GM19395 (cell line): ENCODE measurements at regions not wholly inside any gene's neighbourhood (a gene's known extent, or its start where the extent isn't known, plus 50 kb on each side); places are given as distances from the start of the nearest gene placed in this dataset.

ENCODE experiments used
- ATAC-seq: cut with Tn5 transposase; IDR thresholded peaks from one replicate; pipeline ENCODE4 v1.9.1; 2021; ENCODE audit warnings: mild to moderate bottlenecking, moderate library complexity; ENCODE audit not compliant: unreplicated experiment

DNA sequence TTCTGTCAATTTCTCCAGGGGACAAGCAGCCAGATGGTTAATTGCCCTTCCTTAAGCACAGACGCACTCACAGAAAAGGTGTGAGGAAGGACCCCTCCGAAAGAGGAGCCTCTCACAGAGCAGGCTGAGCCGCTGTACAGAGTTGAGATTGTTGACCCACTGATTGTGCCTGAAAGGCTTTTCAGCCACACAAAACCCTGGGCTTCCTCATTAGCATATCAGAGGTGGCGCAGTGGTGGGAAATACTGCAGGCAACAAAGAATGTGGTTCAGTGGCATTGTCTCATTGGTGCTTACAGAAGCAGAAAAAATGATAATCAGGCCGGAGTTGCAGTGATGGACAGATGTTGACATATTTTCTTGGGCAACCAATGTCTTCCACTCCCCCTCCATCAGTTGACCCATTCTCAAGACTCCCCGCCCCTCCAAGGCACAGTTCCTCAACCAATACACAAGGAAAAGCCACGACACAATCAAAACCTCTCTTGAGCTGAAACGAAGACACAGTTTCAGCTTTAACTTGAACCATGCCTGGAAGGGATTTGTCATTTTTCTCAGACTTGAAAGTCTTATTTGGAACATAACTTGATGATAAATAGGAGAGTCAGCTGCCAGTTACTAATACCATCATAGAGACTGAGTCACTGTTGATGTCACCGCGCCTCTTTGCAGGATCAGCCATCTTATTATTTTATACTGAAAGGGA lies 53.1 kb downstream of the ATXN3L start:
- ATAC-seq, result no peak

GRCh38 chrX:13265549-13266132 lies 54.2 kb downstream of the ATXN3L start:
- no peak for ATAC-seq

DNA sequence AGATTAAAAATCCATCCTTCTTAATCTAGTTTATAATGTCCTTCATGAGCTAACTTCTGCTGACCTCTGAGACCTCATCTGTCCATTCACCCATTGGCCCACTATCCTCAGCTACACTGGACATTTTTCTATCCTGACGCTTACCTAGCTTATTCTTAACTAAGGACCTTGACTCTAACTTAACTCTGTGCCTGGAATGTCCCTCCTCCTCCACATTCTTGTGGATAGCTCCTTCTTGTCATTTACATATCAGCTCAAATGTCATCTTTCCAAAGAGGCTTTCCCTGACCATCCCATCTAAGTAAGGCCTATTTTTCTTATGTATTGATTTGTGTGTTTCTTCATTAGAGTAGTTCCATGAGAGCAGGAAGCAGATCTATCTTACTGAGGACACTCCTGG lies 54.7 kb downstream of the ATXN3L start:
- no peak for ATAC-seq

DNA sequence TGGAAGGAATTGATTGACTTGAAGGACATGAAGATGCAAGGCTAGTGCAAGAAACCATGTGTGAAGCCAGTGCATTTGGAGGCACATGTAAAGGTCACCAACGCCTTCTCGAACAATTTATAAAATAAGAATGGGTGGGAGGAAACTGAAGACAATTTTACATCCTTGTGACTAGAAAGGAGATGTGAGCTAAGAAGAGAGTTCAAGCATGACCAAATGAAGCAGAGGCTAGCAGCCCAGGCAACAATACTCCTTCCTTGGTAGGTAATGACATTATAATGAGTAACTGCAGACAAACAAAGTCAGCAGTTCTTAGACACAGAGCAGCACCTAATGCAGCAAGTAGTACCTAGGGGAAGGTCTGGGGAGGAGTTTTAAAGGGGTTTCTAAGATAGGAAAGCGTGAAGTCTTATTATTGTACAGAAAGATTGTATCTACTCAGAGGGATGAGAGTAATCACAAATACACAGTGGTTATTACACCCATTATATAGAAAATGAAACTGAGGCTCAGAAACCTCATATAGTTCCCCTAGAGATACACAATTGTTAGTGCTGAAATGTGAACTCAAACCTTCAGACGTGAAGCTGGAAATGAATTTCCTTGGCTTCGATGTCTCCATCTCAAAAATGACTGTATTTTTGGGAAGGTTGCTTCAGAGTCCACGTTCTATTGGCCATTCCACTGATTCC lies 56.1 kb downstream of the ATXN3L start:
- peak; percentile 85 for ATAC-seq

DNA sequence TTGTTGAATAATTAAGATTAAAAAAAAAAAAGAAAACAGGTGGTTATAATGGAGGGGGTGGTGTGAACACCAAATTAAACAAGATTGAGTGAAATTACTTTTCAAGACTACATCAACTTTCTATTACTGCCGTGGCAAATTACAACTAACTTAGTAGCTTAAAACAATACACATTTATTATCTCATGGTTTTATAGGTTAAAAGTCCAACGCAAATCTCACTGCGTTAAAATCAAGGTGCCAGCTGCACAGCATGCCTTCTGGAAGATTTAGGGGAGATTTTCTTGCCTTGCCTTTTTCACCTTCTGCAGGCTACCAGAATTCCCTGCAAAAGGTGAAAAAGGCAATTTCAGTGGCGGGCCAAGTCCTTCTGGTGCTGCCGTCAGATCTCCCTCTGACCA lies 58.5 kb downstream of the ATXN3L start:
- no peak for ATAC-seq

- ATAC-seq, result no peak
Measured at GRCh38 chrX:13260598-13260997, 59.3 kb downstream of the ATXN3L start.

DNA sequence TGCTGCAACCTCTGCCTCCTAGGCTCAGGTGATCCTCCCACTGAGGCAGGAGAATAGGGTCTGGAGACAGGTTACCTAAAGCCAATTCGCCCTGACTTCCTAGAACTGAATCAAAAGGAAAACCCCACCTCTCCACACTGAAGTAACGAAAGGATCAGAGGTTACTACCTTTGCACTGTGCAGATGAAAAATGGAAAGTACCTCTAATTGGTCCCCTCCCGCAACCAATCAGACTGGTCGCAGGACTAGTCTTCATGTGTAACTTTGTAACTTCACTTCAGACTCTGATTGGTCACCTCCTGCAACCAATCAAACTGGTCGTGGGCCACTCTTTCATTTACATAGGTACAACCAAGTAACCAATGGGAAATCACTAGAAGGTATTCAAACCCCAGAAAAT lies 61.1 kb downstream of the ATXN3L start:
- no peak for ATAC-seq

DNA sequence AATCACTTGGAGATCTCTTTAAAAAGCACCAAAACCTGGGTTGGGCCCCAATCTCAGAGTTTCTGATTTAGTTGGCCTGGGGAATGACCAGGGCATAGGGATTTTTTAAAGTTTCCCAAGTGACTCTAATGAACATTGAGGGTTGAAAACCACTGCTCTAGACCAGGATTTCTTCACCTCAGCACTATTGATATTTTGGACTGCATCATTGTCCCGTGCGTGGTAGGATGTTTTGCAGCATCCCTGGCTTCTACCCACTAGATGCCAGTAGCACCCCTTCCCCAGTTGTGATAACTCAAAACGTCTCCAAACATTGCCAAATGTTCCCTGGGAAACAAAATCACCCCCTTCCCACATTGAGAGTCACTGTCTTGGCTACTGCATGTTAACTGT lies 61.8 kb downstream of the ATXN3L start:
- ATAC-seq, result no peak

- peak; percentile 54 for ATAC-seq
Measured at GRCh38 chrX:13257223-13258051, 62.4 kb downstream of the ATXN3L start.

- ATAC-seq, result no peak
Measured at GRCh38 chrX:13256603-13257002, 63.2 kb downstream of the ATXN3L start.

DNA sequence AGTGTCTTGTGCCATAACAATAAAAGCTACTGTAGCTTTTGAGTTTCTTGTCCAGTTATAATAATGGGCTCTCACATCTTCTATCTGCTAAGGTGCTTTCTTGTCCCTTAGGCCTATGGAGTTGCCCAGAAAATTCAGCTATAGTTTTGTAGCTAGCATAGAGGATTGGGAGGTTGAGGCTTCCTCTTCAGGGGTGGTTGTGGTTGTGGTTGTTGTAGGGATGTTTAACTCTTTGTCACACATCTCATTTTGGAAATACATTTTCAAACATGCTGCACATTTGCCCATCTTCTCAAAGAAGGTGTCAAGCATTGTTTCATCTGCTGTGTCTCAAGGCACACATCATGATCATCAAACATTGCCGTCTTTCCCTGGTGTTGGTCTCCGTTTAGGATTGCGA lies 65.0 kb downstream of the ATXN3L start:
- ATAC-seq, result no peak

GRCh38 chrX:13254076-13254785 lies 65.6 kb downstream of the ATXN3L start:
- peak; percentile 53 for ATAC-seq

GRCh38 chrX:13253223-13253622 lies 66.6 kb downstream of the ATXN3L start:
- no peak for ATAC-seq

DNA sequence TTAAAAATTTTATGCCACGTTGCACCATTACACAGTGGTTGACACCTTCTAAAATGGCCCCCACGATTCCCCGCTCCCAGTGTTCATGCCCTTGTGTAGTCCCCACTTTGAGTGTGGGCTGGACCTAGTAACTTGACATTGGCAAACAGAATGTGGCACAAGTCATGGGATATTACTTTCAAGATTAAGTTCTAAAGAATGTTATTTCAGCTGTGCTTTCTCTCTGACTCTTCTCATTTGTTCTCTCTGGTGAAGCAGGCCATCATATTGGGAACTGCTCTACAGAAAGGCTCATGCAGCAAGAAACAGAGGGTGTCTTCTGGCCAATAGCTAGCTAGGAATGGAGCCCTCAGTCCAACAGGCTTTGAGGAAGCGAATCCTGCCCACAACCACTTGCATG lies 67.1 kb downstream of the ATXN3L start:
- ATAC-seq, result no peak

DNA sequence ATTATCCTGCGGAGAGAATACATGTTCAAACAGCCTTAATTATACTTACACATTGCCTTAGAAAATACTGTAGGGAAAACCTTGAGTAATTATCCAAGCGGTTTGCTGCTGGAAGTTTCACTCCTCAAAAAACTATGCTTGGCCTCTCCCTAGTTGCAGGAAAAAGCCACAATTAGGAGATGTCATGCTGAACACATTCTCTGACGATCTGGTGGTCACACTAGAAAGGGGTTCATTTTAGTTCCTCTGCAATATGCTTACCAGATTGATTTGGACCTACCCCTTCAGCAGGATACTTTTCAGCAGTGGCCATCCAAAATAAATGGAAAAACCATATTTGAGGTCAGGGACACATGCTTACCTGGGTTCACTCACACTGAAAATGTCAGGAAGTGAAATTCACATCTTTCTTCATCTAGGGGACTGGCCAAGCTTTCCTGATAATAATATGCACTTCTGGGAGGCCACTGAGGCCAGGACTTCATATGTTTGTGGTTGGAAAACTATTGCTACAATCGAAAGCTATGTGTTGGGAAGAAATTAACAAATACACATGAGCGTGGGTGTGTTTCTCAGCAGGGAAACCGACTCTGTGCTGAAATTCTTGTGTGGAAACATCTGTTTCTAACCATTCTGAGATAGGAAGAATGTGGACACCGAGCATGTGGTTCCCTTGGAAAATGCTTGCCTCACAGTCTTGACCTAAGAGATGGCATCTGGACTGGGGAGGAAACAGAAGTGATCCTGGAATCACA lies 68.8 kb downstream of the ATXN3L start:
- ATAC-seq, result no peak

DNA sequence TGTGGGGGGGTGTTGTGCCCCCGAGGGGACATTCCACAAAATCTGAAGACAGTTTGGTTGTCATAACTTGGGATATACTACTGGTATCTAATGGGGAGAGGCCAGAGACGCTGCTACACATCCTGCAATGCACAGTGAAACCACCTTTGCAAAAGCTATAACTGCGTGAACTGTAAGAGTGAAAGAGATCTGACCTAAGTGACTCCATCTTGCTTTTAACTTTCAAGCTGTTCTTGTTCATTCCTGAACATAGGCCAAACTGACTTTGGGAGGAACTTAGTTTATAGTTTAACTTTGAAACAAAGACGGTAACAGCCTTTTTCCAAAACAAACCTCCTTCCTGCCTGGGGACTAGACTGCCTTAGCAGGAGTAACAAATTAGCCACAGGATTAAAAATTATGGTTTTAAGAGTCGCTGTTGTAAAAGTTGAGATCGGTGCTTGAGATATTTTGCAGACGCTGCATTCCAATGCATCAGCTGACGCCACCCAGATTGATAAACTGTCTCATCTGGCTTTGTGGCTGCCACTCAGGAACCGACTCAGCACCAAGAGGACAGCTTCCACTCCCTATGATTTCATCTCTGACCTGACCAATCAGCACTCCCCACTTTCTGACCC lies 70.9 kb downstream of the ATXN3L start:
- no peak for ATAC-seq

DNA sequence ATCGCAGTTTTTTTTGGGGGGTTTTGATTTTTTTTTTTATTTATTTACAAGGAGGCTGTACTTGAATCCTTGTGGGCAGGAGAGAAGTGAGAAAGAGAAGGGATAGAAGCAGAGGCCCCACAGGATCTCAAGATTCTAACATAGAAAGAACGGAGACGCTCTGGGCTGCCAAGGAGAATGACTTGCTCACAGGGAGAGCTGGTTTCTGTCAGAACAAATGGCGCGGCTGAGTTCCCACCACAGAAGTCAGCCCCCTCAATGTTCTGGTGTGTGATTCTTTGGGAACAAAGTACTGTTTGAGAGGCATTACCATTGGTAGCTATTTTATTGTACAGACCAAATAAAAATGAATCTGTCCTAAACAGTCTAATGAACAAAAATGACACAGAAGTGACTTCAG lies 80.6 kb downstream of the ATXN3L start:
- ATAC-seq, result no peak

GRCh38 chrX:13235930-13236329 lies 83.9 kb downstream of the ATXN3L start:
- ATAC-seq, result no peak

- ATAC-seq, result no peak
Measured at GRCh38 chrX:13232484-13232883, 87.4 kb downstream of the ATXN3L start.

- ATAC-seq, result no peak
Measured at GRCh38 chrX:13226214-13226613, 93.6 kb downstream of the ATXN3L start.
